ENCODE measurements at regions not wholly inside any gene's neighbourhood (a gene's known extent, or its start where the extent isn't known, plus 50 kb on each side); places are given as distances from the start of the nearest gene placed in this dataset.

DNA sequence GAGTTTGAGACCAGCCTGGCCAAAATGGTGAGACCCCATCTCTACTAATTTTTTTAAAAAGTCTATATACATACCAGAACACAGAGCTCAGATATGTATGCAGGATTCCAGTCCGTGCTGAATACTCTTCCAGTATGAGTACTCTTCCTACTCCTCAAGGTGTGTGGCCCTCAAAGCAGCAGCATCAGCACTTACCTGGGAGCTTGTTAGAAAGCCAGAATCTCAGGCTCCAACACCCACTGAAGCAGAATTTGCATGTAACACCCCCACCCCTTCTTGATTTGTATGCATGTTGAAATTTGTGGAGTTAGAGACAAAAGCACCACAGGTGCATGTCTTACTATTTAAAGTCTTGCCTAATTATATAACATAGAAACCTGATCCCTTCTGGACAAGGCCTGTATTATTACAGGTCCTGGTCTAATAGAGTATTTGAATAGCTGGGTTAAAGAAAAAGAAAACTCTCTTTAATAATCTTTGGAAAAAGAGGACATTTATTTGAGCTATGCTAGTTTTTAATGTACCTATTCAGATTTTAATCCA is 50.3 kb upstream of the NFE2L2 start:
- no peak for DNase-seq

DNA sequence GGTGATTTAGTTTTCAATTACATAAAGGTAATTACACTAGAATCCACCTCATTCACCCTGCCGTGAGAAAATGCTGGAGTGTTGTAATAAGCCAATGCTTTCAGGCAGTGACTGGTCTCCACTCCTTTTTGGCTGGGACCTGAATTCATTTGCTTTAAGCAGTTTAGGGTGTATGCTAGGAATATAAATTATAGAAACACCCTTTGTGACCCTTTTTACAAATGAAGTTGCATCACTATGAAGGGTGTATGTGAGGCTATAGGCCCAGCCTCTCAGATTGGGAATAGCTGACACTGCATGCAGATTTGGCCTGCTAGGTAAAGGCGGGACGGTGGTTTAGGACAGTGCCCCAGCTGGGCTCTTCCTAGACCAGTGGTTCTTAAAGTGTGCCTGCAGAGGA is 50.8 kb upstream of the NFE2L2 start:
- no peak for DNase-seq

DNA sequence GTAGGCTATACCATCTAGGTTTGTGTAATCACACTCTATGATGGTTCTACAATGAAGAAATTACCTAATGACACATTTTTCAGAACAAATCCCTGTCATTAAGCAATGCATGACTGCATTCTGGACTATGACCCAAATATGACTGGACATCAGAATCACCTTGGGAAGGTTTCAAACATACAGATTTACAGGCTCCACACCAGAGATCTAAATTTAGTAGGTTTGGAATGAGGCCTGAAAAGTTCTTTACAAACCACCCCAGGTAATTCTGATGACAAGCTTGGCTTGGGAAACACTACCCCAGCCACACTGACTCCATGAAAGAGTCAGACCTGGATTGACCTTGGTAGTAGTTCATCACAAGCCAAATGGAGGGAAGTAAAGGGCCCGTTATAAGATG is 52.2 kb upstream of the NFE2L2 start:
- no peak for DNase-seq

DNA sequence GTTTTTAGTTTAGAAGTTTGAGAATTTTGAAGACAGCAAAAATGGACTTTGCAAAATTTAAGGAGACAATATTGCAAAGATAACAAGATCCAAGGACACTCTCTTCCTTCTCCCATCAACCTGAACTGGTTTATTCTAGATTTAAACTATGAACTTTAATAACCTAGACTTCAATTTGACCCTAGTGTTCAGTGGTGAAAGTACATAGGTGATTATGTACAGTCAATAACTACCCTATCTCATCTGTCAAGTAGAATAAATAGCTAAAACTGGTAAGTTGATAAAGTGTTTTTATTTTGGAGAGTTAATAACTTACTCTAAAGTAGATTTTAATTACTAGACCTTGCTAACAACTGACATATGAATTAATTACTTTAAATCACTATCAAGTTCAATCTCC is 52.9 kb upstream of the NFE2L2 start:
- no peak for DNase-seq

DNA sequence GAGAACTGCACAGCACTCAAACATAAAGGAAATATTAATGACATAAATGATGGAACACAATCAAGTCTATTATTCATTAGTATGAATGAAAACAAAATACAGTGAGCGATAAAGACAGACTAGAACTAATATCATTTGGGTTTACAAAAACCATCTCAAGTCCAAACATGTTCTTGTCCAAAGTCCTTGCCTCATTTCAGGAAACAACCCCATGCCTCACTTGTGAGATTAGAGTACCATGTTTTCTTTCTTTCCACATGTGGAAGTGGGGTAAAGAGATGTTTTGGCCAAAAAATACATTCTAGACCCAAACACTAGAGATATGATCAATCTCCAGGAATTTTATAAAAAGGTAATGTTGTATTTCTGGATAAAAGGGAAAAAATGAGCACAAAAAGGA is 53.3 kb upstream of the NFE2L2 start:
- DNase-seq, result no peak

DNA sequence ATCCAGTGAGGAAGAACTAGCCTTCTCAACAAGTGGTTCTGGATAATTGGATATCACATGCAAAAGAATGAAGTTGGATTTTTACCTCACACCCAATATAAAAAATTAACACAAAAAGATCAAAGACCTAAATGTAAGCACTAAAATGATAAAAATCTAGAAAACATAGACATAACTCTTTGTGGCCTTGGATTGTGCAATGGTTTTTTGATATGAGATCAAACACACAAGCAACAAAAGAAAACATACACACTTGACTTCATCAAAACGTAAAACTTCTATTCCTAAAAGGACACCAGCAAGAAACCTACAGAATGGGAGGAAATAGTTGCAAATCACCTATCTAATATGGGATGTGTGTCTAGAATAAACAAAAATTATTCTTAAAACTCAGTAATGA is 54.1 kb upstream of the NFE2L2 start:
- DNase-seq, result no peak

DNA sequence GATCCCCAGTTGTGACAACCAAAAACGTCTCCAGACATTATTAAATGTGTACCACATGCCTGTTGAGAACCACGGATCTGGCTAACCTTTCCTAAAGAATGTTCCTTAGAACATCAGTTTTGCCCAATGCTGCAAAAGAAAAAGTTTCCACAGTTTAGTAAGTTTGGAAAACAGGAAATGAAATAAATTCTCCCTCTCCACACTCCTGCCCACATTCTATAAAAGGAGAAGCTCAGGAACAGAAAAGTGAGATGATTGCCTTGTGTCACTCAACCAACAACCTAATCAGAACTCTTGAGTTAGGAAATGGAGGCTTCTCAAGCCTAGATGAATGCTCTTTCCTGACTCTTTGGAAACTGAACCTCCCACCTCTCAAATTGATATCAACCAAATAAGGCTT is 56.1 kb upstream of the NFE2L2 start:
- no peak for DNase-seq

DNA sequence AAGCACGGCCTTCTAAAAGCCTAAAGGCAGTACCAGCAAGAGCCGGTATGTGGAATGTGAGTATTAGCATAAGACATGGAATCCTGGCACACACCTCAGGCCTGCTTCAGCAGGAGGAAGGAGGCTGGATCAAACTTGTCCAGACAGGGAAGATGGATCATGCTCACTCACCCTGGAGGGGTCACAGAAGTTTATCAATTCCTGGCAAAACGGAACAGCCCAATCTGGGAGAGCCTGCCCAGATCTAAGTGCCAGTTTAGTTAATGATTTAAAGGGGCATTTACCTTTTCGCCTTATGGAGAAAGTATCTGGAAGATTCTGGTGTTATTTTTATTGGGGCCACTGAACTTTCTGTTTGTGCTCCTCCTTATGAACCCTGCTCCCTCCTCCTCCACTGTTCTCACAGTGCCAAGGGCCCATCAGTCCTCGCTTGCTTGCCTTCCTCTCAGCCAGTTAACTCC is 58.3 kb upstream of the NFE2L2 start:
- no peak for DNase-seq

DNA sequence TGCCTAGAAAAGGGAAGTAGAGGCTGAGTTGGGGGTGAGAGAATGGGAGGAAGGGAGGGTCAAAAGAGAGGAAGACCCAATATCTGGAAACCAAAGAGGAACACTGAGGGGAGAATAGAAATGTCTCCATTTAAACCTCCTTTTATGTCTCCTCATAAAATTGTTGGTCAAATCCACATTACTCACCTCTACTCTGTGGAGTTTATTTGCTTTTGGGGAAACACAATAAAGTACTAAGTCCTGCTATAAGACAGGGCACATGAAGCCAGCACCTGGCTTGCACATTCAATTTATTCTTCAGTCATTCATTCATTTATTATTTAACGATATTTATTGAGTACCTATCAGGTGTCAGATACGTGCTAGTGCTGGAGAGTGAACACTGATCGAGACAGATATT is 60.3 kb upstream of the NFE2L2 start:
- DNase-seq, result no peak

DNA sequence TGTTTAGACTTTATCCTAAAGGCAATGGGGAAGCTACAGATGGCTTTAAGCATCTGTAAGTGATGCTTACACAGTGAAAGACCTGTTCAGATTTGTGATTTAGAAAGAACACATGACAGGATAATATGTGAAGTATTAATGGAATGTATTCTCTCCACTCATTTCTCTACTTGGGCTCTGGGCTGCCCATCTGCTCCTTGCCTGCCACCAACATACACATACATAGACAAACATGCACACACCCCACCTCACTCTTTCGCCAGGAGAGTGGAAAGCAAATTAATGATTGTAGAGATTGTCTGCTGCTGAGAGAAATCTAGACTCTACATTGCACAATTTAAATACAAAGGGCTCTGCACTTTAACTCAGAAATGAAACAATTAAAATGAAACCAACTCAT is 61.0 kb upstream of the NFE2L2 start:
- no peak for DNase-seq

DNA sequence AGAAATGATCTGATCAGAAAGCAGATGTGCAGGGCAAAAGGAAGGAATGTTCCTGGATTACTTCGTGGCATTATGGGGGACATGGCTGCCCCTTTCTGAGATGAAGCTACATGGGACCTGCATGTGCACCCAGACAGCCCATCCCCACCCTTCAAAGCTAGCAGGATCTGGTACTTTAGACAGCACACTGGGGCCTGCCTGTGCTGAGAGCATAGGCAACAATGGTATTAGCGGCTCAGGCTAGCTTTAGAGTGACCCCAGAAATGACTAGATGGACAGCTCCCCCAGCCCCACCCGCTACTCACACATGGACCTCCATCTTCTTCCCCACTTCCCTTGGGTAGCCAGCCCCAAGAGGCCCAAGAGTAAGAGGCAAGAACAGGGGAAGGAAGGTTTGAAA is 61.5 kb upstream of the NFE2L2 start:
- DNase-seq, result no peak

DNA sequence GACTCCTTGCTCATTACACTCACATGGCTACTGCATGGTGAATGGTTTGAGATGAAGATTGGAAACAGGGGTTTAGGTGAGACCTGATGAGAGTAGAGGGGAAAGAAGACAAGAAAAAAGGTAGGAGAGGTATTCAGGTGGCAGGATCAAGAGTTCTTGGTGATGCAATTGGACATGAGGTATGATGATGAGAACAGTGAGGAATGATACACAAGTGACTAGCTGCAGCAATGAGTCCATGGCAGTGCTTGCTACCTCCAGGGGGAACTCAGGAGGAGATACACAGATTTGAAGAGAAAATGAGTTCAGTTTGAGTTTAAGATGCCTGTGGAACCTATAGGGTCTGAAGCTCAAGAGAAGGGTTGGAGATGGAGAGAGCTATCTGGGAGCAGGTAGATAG is 62.1 kb upstream of the NFE2L2 start:
- DNase-seq, result no peak

DNA sequence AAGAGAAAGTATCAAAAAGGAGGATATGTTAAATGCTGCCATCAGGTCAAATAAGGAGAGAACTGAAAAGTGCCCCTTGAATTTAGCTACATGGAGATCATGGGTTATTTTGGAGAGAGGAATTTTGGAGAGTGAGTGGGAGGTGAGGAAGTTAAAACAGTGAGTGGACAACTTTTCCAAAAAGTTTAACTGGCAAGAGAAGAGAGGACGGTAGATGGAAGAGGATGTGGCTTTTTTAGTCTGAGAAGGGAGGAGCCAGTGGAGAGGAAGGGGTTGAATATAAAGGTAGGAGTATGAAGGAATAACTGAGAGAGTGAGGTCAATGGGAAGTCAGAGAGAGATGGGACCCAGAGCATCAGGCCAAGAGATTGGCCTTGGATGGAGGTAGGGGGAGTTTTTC is 62.5 kb upstream of the NFE2L2 start:
- DNase-seq, result no peak

DNA sequence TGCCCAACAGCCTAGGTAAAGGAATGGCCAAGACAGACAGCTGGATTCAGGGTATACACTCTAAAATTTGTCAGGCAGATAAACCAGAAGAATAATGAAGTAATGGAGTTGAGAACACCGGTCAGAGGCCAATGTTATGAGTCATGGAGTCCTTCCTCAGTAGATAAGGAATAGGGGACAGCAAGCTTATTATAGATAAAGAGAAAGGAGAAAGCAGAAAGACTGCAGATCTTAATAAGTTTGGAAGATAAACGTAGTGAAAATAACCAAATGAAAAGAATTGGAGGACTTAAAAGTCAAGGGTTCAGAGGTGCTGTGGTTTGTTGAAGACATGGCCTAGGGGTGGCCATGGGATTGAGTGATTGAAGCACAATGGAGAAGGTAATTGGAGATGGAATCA is 63.5 kb upstream of the NFE2L2 start:
- no peak for DNase-seq

DNA sequence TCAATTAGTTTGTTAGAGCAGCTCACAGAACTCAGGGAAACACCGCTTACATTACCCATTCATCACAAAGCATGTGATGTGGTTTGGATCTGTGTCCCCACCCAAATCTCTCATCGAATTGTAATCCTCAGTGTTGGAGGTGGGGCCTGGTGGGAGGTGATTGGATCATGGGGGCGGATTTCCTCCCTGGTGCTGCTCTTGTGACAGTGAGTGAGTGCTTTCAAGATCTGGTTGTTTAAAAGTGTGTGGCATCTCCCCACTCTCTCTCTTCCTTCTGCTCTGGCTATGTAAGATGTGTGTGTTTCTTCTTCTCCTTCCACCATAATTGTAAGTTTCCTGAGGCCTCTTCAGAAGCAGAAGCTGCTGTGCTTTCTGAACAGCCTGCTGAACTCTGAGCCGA is 63.5 kb upstream of the AGPS start:
- no peak for DNase-seq

DNA sequence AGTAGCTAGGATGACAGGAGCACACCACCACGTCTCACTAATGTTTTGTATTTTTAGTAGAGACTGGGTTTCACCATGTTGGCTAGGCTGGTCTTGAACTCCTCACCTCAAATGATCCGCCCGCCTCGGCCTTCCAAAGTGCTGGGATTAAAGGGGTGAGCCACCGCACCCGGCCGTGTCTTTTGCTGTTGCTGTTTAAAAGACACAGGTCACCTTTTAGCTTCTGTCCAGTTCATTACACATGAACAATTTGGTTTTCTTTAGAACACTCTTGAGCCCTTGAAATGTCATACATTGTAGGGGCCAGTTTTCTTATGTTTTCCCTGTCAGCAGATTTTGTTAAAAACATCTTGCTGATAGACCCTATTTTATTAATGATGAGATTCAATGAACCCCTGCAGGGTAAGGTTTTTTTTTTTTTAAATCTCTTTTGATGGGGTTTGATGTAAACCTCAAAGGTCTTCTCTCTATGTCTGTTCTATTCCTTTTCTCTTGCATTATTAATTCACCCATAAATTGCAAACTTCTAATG is 61.0 kb upstream of the AGPS start:
- no peak for DNase-seq

DNA sequence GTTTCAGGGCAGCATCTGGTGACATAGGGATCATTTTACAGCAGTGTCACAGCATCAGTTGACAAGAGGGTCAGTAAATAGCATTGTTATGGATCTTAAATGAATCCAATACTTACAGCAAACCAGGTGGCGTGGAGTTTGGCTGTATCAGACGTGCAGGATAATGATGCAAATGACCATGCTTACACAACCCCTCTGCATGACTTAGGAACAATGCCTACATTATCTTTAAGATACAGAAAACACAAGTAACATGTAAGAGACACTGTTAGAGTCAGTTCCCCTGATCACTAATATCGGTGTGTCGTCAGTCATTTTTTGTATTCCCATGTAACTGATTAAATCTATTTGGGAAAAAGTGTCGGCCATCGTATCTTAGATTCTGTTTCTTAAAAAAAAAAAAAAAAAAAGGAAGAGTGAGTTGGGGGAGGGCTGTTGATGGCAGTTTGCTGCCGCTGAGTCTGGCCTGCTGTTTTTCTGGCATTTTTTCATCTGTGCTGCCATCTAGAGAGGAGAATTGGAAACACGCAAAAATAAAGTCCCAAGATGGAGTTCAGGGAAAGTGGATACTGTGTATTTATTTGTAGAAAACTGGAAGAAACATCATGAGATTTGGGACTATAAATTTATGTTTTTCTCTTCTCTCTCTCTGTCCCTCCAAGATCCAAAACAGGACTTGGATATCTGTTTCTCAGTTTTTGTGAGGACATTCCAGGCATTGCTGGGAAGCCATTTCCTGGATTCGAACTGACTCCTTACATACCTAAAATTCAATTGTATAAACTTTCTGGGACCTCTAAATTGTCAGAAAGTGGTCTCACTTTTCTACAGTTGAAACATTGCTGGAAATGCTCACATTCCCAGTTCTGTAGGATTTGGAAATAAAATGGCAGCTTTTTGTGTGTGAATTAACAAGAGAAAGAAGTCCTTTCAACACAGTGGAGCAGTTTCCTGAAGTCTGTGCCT is 60.3 kb upstream of the AGPS start:
- DNase-seq, result peak; percentile 26

DNA sequence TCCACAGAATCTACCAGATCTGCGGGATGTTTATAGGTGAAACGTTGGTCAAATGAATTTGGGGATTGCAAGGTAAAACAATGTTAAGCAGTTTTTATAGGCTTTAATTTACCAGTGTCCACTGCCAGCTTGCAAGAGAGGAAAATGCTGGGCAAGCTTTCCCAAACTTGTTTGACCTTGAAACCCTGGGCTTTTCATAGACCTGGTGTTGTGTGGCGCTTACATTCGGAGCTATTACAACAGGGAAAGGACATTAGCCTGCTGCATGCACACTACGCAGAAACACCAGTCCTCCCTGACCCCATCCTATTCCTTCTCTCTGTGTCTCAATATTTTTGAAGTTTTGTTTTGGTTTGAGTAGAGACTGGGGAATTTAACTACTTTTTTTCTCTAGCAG is 59.6 kb upstream of the AGPS start:
- DNase-seq, result no peak

DNA sequence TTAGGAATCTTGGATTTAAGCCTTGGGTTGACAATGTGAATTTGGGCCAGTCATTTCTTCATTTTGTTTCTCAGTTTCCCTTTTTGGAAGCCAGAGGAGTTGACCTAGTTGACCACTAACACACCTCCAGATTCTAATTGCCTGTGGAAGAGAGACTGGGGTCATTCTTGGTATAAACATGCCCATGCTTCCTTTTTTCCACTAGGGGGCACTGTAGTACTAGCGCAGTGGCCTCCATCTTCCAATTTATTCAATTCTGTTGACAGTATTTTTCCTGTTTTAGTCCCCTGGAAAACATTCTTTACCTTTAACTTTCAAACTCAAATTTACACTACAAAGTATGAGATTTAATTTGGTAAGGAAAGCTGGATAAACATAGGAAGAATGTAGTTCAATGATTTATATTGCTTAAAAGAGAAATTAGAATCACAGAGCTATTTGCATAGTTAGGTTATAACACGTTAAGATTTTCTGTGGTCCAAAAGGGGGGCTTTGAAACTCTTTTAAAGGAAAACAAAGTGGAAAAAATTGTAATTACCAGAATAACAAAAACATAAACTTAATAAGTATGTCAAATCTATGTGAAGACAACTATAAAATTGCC is 57.5 kb upstream of the AGPS start:
- DNase-seq, result no peak

DNA sequence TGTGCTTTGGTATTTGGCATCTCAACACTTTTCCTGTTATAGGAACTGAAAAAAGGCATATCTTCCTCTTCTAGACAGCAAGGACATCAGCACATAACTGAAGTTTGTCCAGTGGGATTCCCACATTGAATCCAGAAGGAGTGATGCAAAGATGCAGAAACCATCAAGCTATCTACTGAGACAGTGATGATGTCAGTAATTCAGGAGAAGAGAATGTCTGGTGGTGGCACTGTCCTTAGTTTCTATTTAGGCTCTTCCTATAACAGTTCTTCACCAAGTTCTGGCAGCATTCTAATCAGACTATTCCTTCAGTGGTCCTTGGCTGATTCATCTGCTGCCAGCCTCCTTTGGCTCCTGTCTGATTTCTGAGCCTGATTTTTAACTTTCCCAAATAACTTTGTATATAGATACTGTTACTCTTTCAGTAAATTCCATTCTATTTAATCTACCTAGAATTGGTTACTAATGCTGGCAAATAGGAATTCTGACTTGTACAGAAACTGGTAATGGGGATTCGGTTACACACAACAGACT is 56.6 kb upstream of the AGPS start:
- DNase-seq, result no peak

DNA sequence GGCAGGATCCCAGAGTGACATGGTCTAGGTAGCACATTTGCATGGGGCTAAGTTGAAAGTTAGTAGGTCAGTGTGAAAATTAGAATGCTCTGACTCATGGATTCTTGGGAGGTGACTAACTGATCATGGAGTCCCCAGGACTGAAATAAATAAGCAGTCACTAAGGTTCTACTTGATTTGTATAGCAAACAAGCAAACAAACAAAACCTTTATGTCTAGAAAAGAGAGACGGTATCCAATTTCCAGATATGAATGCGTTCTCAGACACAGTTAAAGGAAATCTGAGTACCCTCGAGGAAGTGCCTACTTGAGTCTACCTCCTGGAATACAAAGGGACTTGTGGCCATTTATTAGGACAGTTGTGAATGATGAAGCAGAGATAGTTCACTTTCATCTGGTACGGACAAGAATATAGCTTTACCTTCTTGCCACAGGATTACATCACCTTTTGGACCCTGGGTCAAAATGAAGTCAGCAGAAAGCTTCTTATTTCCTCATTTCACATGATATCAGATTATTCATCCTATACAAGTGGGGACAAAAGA is 54.3 kb upstream of the AGPS start:
- DNase-seq, result no peak

DNA sequence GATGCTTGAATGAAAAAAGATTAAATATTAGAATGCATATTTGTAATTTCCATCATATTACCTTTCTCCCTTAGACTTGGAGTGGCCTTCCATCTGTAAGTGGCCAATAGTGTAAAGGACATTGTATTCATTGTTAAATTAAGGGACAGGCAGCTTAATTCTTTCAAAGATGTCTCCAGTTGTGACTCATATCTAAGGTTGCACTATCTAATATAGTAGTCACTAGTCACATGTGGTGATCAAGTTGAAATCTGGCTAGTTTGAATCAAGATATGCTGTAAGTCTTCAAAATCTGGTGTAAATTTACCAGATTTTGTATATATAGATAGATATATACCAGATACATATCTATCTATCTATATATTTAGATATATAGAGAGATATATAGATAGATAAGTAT is 52.4 kb upstream of the AGPS start:
- DNase-seq, result no peak

DNA sequence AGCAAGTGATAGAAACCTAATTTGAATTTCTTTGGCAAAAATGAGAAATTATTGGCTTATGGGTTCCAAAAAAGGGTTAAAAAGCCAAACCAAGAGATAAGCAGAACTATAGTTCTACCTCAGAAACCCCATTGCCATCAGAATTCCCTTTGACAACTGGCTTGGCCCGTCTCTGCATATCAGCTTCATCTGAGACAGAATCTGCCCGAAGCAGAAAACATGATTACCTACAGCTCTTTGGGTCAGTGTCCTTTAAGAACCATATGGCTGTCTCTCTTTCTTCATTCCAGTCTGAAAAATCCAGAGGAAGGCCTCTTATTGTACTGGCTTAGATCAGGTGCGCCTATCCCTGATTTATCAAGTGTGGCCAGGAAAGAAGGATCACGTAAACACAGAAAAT is 49.8 kb upstream of the AGPS start:
- DNase-seq, result no peak

Data from activated CD8-positive, alpha-beta memory T cell treated with anti-CD3 and anti-CD28 coated beads, Interleukin-2, amount 50 U/mL, for 4 hours (primary cell).